Activated T-cell treated with anti-CD3 and anti-CD28 coated beads, Interleukin-2, amount 50 U/mL, for 72 hours (primary cell): ENCODE measurements at regions not wholly inside any gene's neighbourhood (a gene's known extent, or its start where the extent isn't known, plus 50 kb on each side); places are given as distances from the start of the nearest gene placed in this dataset.
"Not testable (repeated sequence)": the region's sequence is repeated elsewhere in the genome, so short reads cannot be mapped to it uniquely, and the experiment has no call there.

Source experiments
- ATAC-seq, 2 donors: fragments of 150-1000 bp; cut with Tn5 transposase; replicated peaks in 1 of 2; 2 replicates each; pipeline ENCODE4 v1.10.0; 2021; ENCODE audit warnings: moderate library complexity in 2 of 2, mild to moderate bottlenecking in 1 of 2
- DNase-seq, 2 donors: peaks; one replicate each; pipeline ENCODE4 v3.0.0; 2021 to 2022; ENCODE audit warnings: mixed read lengths in 1 of 2
- H3K27ac Mint-ChIP-seq: one replicate; pipeline ENCODE4 v1.8.0; 2022; ENCODE audit warnings: mild to moderate bottlenecking, moderate library complexity, mixed read lengths
- H3K27me3 Mint-ChIP-seq: one replicate; pipeline ENCODE4 v1.8.0; 2022; ENCODE audit warnings: low read depth, mixed read lengths
- H3K36me3 Mint-ChIP-seq, 2 donors: one replicate each; pipeline ENCODE4 v1.8.0; 2022; ENCODE audit warnings: mixed read lengths in 2 of 2, mild to moderate bottlenecking in 1 of 2; ENCODE audit not compliant: insufficient read depth in 2 of 2
- H3K4me1 Mint-ChIP-seq: one replicate; pipeline ENCODE4 v1.8.0; 2022; ENCODE audit warnings: low read depth, mixed read lengths
- H3K4me3 Mint-ChIP-seq, 2 donors: one replicate each; pipeline ENCODE4 v1.8.0; 2022; ENCODE audit warnings: mild to moderate bottlenecking in 2 of 2, mixed read lengths in 2 of 2, moderate library complexity in 2 of 2
- H3K9me3 Mint-ChIP-seq, 2 donors: one replicate each; pipeline ENCODE4 v1.8.0; 2022; ENCODE audit warnings: mixed read lengths in 2 of 2

DNA sequence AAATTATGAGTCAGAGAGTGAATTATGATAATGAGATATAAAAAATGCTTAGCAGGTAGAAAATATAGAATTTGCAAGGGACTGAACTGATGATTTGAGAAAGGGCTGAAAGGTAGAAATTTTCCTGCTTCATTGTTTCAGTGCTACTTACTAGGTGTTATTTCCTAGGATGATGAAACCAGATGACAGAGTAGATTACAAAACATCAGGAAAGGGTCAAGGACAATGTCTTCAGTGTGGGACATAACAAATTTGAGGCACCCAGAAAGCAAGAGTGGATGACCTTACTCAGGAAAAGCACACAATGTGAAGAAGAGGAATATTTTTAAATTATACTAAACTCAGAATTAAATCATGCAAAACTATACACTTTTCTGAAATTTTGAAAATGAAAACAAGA lies 102.1 kb downstream of the SHCBP1 start:
- no peaks in the 10 kb centered on the region for H3K36me3 Mint-ChIP-seq
- no peak overlapping the region for H3K27ac Mint-ChIP-seq
- H3K4me1 Mint-ChIP-seq, result no peaks in the 10 kb centered on the region
- H3K4me3 Mint-ChIP-seq, result no peak overlapping the region
- H3K9me3 Mint-ChIP-seq, result peaks cover 0 to 1% of the 10 kb centered on the region in 2 donors
- no peak for ATAC-seq
- no peaks in the 10 kb centered on the region for H3K27me3 Mint-ChIP-seq
- no peak for DNase-seq

DNA sequence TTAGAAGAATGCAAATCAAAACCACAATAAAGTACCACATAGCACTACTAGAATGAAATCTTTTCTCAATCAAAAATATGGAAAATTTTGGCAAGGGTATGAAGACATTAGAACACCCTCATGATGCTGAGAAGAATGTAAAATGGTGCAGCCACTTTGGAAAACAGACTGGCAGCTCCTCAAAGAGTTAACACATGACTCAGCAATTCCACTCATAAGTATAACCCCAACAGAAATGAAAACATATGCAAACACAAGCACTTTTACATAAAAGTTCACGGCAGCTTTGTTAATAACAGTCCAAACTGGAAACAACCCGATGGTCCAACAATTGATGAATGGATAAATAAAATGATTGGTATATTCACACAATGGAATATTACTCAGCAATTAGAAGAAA lies 124.5 kb downstream of the SHCBP1 start:
- Mint-ChIP-seq H3K9me3 (peaks cover 0 to 4% of the 10 kb centered on the region in 2 donors), H3K4me3 (no peak overlapping the region), H3K27me3 (no peaks in the 10 kb centered on the region), H3K4me1 (no peaks in the 10 kb centered on the region), H3K27ac (no peak overlapping the region), H3K36me3 (no peaks in the 10 kb centered on the region)
- DNase-seq, result no peak
- ATAC-seq, result no peak

DNA sequence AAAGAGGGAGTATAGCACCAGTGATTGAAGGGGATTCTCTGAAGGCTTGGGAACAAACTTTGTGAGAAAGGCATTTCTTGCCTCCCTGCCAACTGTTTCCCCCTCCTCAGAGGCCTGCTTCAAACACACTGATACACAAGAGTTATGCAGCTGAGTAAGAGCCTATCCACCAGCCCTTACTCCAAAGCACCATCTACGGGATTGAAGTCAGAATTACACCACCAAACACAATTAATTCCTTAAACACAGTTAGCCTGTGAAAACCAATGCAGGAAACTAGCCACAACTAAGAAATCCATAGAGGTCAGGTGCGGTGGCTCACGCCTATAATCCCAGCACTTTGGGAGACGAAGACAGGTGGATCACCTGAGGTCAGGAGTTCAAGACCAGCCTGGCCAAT lies 138.3 kb downstream of the SHCBP1 start:
- no peak overlapping the region for H3K4me3 Mint-ChIP-seq
- H3K4me1 Mint-ChIP-seq, result no peaks in the 10 kb centered on the region
- H3K27me3 Mint-ChIP-seq, result no peaks in the 10 kb centered on the region
- no peak overlapping the region for H3K27ac Mint-ChIP-seq
- H3K36me3 Mint-ChIP-seq, result peaks cover 0 to under 1% of the 10 kb centered on the region in 2 donors
- no peak for DNase-seq
- ATAC-seq, result no peak
- peaks cover 6 to 11% of the 10 kb centered on the region in 2 donors for H3K9me3 Mint-ChIP-seq

DNA sequence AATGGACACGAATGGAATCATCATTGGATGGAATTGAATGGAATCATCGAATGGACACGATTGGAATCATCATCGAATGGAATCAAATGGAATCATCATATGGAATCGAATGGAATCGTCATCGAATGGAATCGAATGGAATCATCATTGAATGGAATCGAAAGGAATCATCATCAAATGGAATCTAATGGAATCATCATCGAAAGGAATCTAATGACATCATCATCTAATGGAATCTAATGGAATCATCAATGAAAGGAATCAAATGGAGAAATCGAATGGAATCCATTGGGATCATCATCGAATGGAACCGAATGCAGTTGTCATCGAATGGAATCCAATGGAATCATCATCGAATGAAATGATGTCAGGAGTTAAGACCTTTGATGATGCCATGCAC lies 154.9 kb downstream of the SHCBP1 start:
- H3K27ac Mint-ChIP-seq, result no peak overlapping the region
- peaks cover 35 to 37% of the 10 kb centered on the region in 2 donors for H3K9me3 Mint-ChIP-seq
- no peak for DNase-seq
- no peaks in the 10 kb centered on the region for H3K27me3 Mint-ChIP-seq
- no peak overlapping the region for H3K4me3 Mint-ChIP-seq
- H3K36me3 Mint-ChIP-seq, result peaks cover 24 to 35% of the 10 kb centered on the region in 2 donors
- ATAC-seq, result no peak
- H3K4me1 Mint-ChIP-seq, result no peaks in the 10 kb centered on the region

DNA sequence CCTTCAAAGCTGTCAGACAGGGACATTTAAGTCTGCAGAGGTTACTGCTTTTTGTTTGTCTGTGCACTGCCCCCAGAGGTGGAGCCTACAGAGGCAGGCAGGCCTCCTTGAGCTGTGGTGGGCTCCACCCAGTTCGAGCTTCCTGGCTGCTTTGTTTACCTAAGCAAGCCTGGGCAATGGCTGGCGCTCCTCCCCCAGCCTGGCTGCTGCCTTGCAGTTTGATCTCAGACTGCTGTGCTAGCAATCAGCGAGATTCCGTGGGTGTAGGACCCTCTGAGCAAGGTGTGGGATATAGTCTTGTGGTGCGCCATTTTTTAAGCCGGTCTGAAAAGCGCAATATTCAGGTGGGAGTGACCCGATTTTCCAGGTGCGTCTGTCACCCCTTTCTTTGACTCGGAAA lies 166.4 kb downstream of the SHCBP1 start:
- not testable (repeated sequence) for ATAC-seq, H3K36me3 Mint-ChIP-seq, H3K4me1 Mint-ChIP-seq, H3K4me3 Mint-ChIP-seq, H3K27ac Mint-ChIP-seq, H3K27me3 Mint-ChIP-seq, DNase-seq
- peaks cover 7 to 13% of the 10 kb centered on the region in 2 donors for H3K9me3 Mint-ChIP-seq

DNA sequence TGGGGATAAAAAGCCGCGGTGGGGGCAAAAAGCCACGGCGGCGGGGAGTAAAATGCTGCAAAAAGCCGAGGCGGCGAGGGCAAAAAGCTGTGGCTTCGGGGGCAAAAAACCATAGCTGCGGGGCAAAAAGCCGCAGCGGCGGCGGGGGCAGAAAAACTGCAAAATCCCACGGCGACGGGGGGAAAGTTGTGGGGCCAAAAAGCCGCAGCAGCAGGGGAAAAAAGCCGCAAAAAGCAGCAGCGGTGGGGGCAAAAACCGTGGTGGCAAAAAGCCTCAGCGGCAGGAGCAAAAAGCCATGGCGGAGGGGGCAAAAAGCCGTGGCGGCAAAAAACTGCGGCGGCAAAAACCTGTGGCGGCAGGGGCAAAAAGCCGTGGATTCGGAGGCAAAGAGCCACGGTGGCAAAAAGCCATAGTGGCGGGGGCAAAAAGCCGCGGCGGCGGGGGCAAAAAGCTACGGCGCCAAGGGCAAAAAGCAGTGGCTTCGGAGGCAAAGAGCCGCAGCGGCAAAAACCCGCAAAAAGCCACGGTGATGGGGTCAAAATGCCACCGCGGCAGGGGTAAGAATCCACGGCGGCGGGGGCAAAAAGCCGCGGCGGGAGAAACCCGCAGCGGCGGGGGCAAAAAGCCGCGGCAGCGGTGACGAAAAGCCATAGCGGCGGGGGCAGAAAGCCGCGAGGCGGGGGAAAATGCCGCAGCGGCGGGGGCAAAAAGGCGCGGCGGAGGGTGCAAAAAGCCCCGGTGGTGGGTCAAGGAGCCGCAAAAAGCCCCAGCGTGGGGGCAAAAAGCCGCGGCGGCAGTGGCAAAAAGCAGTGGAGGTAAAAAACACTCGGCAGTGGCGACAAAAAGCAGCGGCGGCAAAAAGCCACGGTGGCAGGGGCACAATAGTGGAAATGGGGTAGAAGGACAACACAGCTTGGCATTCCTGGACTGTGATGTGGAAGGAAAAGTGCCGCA lies 192.8 kb downstream of the SHCBP1 start:
- no peak for ATAC-seq
- H3K4me1 Mint-ChIP-seq, result no peaks in the 10 kb centered on the region
- DNase-seq, result no peak
- peaks cover 7 to 9% of the 10 kb centered on the region in 2 donors for H3K36me3 Mint-ChIP-seq
- no peaks in the 10 kb centered on the region for H3K27me3 Mint-ChIP-seq
- H3K4me3 Mint-ChIP-seq, result no peak overlapping the region
- H3K9me3 Mint-ChIP-seq, result peaks cover 3 to 6% of the 10 kb centered on the region in 2 donors
- H3K27ac Mint-ChIP-seq, result no peak overlapping the region

DNA sequence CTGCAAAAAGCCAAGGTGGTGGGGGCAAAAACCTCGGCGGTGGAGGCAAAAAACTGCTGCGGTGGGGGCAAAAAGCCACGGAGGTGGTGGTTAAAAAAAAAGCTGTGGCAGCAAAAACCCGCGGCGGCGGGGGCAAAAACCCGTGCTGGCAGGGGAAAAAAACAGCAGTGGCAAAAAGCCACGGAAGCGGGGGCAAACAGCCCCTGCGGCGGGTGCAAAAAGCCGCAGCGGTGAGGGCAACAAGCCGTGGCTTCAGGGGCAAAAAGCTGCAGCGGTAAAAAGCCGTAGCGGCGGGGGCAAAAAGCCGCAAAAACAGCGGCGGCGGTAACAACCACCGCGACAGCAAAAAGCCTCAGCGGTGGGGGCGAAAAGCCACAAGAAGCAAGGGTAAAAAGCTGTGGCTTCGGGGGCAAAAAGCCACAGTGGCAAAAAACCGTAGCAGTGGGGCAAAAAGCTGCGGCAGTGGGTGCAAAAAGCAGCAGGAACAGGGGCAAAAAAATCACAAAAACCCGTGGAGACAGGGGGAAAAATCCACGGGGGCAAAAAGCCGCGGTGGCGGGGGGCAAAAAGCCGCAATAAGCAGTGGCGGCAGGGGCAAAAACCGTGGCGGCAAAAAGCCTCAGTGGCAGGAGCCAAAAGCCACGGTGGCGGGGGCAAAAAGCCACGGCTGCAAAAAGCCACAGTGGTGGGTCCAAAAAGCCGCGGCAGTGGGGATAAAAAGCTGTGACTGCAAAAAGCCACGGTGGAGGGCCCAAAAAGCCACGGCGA lies 193.7 kb downstream of the SHCBP1 start:
- ATAC-seq (no peak), DNase-seq (no peak)
- Mint-ChIP-seq H3K4me3 (no peak overlapping the region), H3K9me3 (peaks cover 5 to 6% of the 10 kb centered on the region in 2 donors), H3K27me3 (no peaks in the 10 kb centered on the region), H3K36me3 (peaks cover 7 to 9% of the 10 kb centered on the region in 2 donors), H3K27ac (no peak overlapping the region), H3K4me1 (no peaks in the 10 kb centered on the region)

DNA sequence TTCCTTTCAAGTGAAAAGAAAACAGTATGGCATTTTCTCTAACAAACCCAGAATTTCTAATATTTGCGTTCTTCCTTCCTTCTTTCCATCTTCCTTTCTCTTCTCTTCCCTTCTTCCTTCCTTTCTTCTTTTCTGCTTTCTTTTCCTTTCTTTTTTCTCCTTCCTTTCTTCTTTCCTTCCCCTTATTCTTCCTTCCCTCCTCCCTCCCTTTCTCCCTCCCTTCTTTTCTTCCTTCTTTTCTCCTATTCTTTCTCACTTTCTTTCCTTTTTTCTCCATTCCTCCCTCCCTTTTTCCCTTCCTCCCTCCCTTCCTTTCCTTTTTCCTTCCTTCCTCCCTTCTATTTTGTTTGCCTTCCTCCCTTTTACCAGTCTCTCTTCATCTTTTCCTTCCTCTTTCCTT lies 194.8 kb downstream of the SHCBP1 start:
- Mint-ChIP-seq H3K4me1 (no peaks in the 10 kb centered on the region), H3K9me3 (peaks cover 9 to 14% of the 10 kb centered on the region in 2 donors), H3K36me3 (peaks cover 10 to 20% of the 10 kb centered on the region in 2 donors), H3K4me3 (no peak overlapping the region), H3K27me3 (no peaks in the 10 kb centered on the region), H3K27ac (no peak overlapping the region)
- ATAC-seq (no peak), DNase-seq (no peak)

DNA sequence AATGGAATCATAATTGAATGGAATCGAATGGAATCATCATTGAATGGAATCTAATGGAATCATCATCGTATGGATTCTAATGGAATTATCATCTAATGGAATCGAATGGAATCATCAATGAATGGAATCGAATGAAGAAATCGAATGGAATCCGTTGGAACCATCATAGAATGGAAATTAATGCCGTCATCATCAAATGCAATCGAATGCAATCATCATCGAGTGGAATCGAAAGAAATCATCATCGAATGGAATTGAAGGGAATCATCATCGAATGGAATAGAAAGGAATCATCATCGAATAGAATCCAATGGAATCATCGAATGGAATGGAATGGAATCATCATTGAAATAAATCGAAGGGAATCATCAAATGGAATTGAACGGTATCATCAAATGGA lies 217.2 kb downstream of the SHCBP1 start:
- Mint-ChIP-seq H3K36me3 (peaks cover 24 to 29% of the 10 kb centered on the region in 2 donors), H3K4me1 (no peaks in the 10 kb centered on the region), H3K27ac (no peak overlapping the region), H3K27me3 (no peaks in the 10 kb centered on the region), H3K9me3 (peaks cover 22 to 25% of the 10 kb centered on the region in 2 donors), H3K4me3 (no peak overlapping the region)
- no peak for DNase-seq
- no peak for ATAC-seq

DNA sequence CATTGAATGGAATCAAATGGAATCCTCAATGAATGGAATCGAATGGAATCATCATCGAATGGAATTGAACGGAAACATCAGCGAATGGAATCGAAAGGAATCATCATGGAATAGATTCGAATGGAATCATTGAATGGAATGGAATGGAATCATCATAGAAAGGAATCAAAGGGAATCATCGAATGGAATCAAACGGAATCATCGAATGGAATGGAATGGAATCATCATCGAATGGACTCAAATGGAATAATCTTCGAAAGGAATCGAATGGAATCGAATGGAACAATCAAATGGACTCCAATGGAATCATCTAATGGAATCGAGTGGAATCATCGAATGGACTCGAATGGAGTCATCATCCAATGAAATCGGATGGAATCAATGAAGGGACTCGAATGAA lies 222.6 kb downstream of the SHCBP1 start:
- not testable (repeated sequence) for H3K4me1 Mint-ChIP-seq, H3K4me3 Mint-ChIP-seq, H3K27me3 Mint-ChIP-seq, ATAC-seq, H3K9me3 Mint-ChIP-seq, H3K27ac Mint-ChIP-seq
- peak in 1 of 2 donors; percentile 55 for DNase-seq
- peaks cover 4 to 10% of the 10 kb centered on the region in 2 donors for H3K36me3 Mint-ChIP-seq

DNA sequence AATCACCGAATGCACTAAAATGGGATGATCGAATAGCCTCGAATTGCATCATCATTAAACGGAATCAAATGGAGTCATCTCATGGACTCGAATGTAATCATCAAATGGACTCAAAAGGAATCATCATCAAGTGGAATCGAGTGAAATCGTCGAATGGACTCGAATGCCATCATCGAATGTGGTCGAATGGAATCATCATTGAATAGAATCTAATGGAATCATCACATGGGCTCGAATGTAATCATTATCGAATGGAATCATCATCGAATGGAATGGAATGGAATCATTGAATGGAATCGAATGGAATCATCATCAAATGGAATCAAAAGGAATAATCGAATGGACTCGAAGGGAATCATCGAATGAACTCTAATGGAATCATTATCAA lies 224.3 kb downstream of the SHCBP1 start:
- DNase-seq, ATAC-seq, H3K27me3 Mint-ChIP-seq, H3K4me1 Mint-ChIP-seq, H3K27ac Mint-ChIP-seq, H3K4me3 Mint-ChIP-seq: not testable (repeated sequence)
- Mint-ChIP-seq H3K36me3 (peaks cover 10 to 16% of the 10 kb centered on the region in 2 donors), H3K9me3 (peaks cover 9 to 10% of the 10 kb centered on the region in 2 donors)

DNA sequence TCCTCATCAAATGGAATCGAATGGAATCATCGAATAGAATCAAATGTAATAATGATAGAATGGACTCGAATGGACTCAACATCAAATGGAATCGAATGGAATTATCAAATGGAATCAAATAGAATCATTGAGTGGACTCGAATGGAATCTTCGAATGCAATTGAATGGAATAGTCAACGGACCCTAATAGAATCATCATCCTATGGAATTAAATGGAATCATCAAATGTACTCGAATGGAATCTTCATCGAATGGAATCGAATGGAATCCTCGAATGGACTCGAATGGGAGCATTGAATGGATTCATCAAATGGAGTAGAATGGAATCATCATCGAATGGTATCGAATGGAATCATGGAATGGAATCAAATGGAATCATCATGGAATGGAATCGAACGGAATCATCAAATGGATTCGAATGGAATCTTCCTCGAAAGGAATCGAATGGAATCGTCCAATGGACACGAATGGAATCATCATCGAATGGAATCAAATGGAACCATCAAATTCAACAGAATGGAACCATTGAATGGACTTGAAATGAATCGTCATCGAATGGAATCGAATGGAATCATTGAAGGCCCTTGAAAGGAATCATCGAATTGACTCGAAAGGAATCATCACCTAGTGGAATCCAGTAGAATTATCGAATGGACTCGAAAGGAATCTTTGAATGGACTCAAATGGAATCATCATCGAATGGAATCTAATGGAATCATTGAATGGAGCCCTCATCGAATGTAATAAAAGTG lies 224.9 kb downstream of the SHCBP1 start:
- not testable (repeated sequence) for H3K27me3 Mint-ChIP-seq, H3K4me1 Mint-ChIP-seq, DNase-seq, H3K27ac Mint-ChIP-seq, ATAC-seq, H3K4me3 Mint-ChIP-seq
- H3K9me3 Mint-ChIP-seq, result peaks cover 9 to 13% of the 10 kb centered on the region in 2 donors
- H3K36me3 Mint-ChIP-seq, result peaks cover 15 to 18% of the 10 kb centered on the region in 2 donors
